ENCODE measurements at regions not wholly inside any gene's neighbourhood (a gene's known extent, or its start where the extent isn't known, plus 50 kb on each side); places are given as distances from the start of the nearest gene placed in this dataset.

DNA sequence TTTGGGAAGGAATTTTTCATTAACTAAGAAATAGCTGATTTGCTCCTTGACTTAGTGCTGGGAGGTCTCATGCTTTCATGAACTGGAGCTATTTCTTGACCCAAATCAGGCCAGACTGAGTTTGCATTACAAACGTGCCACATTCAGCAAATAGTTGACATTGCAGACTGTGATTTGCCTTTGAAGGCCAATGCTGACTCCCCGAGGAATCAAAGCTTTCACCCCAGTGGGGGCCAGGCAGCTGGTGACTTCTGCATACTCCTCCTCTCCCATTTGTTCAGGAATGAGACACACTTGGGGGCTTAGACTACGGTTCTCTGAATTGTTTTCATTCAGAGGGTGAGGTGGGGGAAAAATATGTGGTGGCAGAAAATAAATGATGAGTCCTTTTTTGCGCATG lies 111.0 kb upstream of the JAZF1 start:
- FAIRE-seq = no peak

DNA sequence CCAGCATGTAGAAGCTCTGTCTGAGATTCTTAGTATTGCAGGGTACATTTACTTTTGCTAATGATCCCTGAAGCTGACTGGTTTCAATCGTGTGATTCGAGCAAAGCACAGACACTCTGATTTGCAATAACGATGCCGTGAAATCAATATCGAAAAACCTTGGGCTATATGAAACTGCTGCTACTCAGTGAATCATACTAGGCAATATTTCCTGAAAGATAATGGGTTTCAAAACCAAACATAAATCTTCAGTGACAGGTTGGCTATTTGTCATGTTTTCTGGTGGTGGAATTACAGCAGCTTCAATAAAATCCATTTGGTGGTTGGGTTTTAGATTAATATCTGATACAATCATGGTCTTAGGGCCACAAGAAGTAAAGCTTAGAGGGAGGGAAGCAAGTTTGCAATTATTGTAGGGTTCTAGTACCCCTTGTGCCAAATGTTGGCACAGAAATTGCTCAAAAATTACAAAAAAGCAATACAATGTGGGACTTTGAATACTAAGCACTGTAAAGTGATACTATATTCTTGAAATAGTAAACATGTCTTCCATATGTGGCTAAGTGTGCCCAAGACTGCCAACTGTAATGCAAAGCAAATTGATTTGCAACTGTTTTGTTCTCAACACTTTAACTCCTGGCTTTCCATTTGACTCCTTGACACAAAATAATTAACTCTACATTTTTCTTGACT lies 112.4 kb upstream of the JAZF1 start:
- DNase-seq (ENCODE audit: extremely low spot score, insufficient read length, low read depth) = no peak
- FAIRE-seq = peak; percentile 12

More for the DNA sequence above, 111.0 kb upstream of the JAZF1 start:
- no peak for DNase-seq (ENCODE audit: extremely low spot score, insufficient read length, low read depth)

DNA sequence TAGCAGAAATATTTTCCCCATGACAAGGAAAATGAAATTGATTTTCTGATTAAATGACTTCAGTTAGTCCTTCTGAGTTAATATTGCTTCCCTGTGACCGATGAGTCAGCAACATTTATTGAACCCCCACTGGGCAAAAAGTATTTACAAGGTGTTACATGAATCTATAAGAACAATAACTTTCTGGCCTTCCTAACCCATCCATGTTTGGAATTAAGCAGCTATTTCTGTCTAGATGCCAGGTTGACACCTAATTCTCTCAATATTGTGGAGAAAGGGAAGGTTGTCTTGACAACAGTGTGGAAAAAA lies 112.9 kb upstream of the JAZF1 start:
- no peak for FAIRE-seq
- DNase-seq (ENCODE audit: extremely low spot score, insufficient read length, low read depth) = no peak

DNA sequence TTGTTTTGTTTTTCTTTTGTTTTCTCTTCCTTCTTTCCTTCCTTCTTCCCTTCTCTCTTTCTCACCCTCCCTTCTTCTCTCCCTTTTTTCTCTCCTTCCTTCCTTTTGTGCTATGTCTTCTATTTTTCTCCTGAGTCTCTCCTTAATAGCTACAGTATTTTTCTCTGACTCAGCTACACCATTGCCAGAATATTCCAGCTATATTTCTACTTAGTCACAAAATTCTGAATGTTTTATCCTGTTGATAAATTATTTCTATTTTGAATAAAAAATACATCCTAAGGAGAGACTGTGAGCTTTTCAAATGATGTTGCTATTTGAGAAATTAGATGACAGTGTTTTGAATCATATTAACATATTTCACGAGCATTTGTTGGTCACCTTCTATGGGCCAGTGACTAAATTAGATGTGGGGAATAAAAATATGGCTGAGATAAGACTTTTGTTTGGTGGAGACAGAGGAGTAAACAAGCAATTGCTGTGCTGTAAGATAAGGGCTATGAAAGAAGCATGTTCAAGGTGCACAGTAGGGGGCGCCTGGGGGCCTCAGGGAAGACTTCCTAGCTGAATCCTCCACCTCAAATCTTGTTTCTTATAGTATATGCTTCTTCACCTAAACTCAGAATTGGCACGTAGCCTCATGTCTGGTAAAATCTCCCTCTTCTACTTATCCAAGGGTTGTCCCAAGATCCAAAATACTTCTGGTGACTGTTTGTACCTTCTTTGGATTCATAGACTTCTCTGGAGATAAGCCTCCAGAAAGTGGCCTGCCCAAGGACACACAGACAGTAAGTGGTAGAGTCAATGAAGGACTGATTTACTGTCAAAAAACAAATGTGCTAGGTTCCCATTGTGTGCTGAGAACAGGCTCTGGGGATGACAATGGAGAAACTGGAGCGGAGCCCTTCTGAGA lies 115.5 kb upstream of the CREB5 start:
- DNase-seq (ENCODE audit: extremely low spot score, insufficient read length, low read depth) = no peak
- no peak for FAIRE-seq

DNA sequence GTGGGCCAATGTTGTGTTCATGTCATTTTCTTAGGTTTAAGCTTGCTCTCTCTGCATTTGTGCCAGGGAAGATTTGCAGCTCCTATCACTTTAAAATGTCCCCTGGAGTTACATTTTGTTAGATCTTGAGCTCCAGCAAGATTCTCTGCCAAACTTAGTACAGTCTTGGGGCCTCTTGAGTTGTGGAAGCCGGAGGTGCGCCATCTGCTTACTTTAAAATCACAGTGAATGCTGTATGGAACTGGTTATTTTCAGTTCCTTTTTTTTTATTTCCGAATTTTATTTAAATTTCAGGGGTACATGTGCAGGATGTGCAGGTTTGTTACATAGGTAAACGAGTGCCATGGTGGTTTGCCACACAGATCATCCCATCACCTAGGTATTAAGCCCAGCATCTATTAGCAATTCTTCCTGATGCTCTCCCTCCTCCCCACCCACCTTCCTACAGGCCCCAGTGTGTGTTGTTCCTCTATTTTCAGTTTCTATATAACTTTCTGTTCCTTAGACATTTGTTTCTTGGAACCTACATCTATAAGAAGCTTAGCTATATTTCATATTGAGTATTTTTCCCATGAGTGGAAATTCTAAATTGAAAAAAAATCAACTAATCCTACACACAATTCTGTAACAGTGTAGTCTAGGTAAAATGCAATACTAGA lies 114.4 kb upstream of the CREB5 start:
- DNase-seq (ENCODE audit: extremely low spot score, insufficient read length, low read depth) (no peak), FAIRE-seq (no peak)

DNA sequence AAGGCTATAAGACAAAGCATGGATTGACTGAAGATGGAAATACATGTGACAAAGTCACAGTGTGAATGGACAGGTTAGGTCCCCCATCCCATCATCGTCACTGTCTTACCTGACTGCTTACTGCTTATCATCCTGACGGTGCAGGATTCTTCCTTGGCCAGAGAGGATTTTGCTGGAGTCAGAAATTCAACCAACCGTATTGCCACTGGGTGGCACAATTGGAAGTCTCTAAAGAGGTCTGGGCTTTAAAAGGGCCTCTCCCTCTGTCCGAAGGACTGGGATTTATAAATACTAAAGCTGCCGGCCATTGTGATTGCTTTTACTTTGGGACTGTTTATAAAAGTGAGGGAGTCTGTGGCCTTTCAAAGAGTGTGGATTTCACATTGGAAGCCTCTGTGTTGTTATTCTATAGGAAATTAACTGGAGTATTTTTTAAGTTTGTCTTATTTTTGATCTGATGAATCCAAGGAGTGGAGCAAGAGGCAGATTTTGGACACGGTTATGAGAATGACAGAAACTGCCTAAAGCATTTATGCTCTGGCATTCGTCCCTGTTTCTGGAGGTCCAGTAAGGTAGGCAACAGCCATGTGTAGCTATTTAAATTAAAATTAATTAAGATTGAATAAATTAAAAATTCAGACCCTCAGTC lies 113.3 kb upstream of the CREB5 start:
- DNase-seq (ENCODE audit: extremely low spot score, insufficient read length, low read depth) = no peak
- no peak for FAIRE-seq

DNA sequence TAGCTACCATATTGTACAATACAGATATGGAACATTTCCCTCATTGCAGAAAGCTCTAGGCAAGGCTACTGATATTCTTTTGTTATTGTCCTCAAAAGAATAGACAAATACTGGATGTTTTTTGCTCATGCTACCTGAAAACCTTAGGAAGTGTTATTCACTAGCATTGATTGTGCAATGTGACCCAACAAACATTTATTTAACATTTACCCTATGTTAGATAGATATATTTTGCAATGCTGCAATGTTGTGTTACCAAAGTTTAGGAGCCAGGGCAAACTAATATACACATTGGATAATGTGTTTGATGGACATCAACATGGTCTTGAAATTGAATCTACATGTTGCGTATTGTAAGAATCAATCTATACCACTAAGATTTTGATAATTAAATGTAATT lies 112.8 kb upstream of the CREB5 start:
- no peak for FAIRE-seq
- no peak for DNase-seq (ENCODE audit: extremely low spot score, insufficient read length, low read depth)

DNA sequence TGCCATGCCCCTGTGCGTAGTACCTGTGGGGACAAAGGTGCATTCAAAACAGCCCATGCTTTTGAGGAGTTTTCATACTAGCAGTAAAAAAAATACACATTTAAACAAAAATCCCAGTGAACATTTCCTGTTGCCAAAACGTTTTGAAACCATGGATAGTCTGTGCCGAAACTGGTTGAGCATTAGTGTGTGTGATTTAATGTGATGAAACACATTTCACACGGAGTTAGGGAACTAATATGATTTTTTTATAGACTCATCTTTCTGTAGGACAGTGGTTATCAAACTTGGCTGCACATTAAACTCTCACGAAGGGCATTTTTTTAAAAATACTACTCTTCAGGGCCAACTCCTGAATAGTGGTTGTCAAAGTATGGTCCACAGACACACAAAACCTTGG lies 111.8 kb upstream of the CREB5 start:
- DNase-seq (ENCODE audit: extremely low spot score, insufficient read length, low read depth) (no peak), FAIRE-seq (no peak)

DNA sequence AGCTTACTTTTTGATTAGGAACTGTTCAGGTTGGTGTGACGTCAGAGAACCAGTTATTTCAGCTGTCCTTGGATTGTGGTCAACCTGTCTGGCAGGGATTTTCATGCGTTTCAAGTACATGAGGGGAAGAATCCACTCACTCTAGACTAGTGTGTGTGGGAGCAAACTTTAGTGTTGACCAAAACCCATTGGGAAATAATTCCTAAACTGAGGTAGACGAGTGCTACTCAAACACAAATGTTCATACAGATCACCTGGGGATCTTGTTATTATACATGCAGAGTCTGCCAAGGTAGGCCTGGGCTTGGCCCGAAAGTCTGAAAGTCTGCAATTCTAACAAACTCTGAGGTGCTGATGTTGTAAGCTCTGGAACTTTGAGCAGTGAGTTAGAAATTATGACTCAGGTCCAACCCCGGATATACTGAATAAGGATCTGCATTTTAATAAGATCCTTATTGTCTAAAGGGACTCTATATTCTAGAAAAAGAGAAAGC lies 111.1 kb upstream of the CREB5 start:
- FAIRE-seq (no peak), DNase-seq (ENCODE audit: extremely low spot score, insufficient read length, low read depth) (no peak)

DNA sequence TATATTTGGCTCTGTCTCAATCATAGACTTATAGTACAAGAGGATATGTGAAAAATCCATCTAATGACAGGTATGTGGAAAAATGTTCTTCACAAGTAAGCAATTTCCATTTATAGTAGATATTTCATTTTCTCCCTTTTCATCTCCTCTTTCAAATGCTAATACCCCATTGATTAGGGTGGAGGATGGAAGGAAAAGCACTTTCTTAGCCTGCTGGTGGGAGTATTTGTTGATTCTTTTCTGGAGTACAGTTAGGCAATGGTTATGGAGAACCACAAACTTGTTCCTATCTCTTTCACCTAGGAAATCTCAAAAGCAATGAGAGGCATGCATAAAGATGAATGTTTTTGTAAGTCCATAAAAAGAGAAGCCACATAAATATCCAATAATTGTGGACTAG lies 108.0 kb upstream of the CREB5 start:
- DNase-seq (ENCODE audit: extremely low spot score, insufficient read length, low read depth) = no peak
- FAIRE-seq = no peak

DNA sequence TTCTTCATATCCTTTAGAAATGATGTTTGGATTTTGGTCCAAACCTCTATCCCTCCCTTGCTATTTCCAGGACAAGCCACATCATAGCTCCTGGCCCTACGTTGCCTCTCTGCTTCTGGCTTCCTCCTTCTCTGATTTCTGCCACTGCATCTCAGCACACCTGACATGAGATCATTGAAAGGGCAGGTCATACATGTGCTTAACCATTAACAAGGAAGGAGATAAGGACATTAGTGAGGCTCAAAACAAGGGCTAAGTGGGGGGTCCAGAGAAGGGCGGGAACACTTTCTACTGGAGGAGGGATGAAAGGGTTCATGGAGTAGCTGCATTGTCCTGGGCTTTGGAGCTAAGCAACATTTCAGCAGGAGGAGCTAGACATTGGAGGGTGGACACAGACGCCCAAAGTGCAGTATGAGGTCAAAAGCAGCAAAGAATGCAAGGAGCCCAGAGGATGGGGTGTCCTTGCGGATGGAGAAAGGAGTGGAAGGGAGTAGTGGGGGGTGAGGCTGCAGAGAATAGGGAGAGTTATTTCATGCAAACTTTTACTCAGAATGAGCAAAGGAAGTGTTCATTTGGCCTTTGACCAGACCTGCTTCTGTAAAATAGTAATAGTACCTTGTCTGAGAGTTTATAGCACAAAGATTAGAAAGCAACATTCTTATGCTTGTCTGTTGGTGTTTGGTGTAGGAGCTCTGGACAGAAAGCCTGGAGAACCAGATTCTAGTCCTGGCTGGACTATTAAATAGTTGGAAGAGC lies 102.4 kb upstream of the CREB5 start:
- DNase-seq (ENCODE audit: extremely low spot score, insufficient read length, low read depth) = no peak
- no peak for FAIRE-seq

DNA sequence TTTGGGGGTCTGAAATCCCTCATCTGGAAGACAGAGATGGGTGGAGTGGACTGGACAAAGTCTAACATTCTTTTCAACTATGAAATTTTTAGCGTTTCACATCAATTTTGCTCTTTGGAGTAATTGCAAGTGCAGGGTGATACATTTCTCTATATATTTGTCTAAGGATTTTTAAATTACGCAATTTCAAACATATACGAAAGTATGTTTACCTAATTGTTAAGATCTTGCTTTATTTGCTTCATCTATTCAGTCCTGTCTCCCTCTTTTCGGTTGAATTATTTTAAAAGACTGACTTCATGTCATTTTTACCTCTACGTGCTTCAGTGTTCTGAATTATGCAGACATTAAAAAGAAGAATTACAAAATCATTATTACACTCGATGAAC lies 101.9 kb upstream of the CREB5 start:
- DNase-seq (ENCODE audit: extremely low spot score, insufficient read length, low read depth) (no peak), FAIRE-seq (no peak)

DNA sequence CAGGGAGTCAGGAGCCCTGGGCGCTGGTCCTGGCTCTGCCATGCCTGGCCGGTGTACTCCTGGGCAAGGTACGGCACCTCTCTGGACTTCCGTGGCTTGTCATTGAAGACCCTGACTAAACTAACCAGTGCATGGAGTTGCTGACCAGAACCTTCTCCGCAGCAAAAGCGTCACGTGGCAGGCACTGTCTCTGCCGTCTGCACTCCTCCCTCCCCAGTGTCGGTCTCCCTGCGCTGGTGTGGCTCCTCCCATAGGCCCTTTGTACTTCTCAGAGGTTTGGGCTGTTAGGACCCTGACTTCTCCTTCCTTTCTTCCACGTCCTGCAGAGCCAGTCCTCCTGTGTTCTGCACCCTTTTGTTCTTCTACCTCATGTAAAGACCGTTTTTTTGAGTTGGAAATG lies 100.6 kb upstream of the CREB5 start:
- FAIRE-seq = no peak
- no peak for DNase-seq (ENCODE audit: extremely low spot score, insufficient read length, low read depth)

DNA sequence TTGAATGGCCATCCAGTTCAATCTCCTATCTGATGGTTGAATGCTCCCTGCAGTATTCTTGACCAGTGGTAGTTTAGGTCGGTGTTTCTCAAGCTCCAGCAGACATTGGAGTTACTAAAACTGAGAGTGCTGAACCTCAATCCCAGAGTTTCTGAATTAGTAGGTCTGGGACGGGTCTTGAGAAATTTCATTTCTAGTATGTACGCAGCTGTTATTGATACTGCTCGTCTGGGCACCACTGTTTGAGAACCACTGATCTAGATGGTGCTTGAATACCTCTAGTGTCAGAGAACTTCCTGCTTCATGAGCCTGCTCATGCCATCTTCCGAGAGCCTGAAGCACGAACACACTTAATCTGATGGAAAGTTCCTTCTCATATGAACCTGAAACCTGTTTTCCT lies 99.4 kb upstream of the CREB5 start:
- DNase-seq (ENCODE audit: extremely low spot score, insufficient read length, low read depth) (no peak), FAIRE-seq (no peak)

DNA sequence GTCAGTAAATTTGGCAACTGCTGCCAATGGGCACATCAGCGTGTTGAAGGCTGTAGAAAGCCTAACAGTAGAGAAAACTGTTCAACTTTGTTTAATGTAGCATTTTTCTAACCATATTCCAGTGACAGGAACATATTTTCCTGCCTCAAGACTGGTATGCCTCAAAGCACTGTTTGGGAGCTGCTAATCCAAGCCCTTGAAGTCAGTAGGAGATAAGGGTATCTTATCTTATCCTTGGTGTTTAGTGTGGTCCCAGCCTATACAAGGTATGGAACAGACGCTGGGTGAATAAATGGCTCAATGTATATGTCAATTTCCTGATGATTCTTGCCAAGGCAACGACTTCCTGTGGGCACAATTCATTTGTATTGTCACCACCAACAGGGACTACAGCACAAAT lies 97.5 kb upstream of the CREB5 start:
- no peak for FAIRE-seq
- DNase-seq (ENCODE audit: extremely low spot score, insufficient read length, low read depth) = no peak

DNA sequence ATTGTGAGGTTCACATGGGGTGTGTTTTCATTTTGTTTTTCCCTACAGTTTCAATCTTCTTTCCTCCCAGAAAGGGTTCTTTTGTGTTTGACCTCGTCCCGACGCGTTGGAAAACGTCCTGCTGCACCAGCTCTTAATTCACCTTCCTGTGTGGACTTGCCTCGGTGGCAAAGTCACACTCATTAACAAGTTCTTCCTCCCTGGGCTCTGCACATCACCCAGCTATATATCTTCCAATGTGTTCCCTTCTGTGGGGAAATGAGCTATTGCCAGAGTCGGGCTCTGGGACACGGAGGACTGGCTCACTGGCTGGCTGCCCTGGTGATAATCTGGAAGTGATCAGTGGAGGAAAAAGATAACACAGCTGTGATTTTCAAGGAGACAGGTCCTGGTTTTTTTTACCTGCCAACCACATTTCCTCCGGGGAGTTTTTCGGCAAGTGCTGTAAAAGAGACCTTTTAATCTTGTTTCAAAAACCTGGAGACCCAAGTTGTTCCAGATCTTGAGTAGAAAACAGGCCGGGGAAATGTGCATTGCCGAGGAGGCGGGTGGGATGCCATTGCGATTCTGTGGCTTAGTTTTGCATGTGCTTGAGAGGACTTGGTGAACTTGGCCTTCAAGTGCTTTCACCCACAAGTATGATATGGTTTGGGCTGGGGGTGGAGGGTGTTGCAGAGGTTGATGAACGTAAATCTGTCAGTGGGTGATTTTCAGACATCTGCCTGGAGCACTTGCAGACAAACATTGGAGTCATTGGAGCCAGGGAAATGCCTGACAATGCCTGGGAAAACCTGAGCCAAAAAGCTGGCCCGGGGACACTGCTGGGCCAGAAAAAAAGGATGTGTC lies 96.5 kb upstream of the CREB5 start:
- no peak for FAIRE-seq
- DNase-seq (ENCODE audit: extremely low spot score, insufficient read length, low read depth) = no peak

DNA sequence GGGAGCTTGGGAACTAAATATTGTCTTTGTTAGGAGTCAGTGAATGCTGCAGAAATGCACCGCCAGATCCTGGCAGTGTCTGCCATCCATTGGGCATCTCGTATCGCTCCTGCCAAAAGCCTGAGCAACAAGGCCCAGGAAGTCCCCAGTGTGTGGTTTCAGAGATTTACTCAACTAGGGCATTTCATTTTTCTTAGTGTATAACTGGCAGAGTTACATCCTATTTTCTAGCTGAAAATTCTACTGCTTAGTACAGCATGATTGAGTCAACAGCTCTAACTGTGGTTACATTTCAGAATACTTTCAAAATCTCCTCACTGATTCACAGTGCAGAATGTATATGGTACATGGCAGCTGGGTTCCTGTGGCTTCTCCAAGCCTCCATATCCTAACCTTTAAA lies 95.8 kb upstream of the CREB5 start:
- no peak for FAIRE-seq
- no peak for DNase-seq (ENCODE audit: extremely low spot score, insufficient read length, low read depth)

DNA sequence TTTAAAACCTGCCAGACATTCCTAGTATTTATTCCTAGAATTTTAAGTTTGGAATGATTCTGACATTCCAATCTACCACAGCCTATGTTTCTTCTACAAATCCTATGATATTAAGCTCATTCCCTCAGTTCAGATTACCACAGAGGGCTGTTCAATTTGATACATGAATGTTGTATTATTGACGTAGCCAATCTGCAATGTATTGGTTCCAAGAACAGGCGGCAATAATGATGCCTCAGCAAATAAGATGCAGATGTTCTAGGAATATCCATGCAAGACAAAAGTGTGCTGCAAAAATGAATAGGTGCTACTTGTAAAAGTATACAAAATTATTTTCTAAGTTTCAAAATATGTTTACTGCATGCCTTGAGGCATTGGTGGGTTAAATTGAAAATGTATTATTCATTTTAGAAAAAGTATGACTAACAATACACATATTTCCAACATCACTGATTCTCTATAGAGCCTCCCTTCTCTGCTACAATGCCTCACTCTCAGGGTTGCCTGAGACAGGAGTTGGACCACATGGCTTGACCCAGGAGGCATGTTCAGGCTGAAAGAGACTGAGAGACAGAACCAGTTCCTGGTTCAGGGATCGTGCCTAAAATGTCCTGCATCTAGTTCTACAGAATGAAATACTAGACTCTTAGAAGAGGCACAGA lies 94.1 kb upstream of the CREB5 start:
- DNase-seq (ENCODE audit: extremely low spot score, insufficient read length, low read depth) (no peak), FAIRE-seq (no peak)

DNA sequence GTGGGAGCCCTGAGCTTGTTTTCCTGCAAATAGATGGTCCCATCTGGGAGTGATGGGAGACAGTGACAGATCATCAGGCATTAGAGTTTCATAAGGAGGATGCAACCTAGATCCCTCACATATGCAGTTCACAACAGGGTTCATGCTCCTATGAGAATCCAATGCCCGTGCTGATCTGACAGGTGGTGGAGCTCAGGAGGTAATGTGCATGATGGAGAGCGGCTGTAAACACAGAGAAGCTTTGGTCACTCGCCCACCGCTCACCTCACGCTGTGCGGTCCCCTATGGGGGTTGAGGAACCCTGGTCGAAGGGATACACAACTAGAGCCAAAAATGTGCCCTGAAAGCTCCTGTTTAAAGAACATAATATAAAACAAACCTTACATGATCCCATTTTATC lies 88.5 kb upstream of the CREB5 start:
- FAIRE-seq (no peak), DNase-seq (ENCODE audit: extremely low spot score, insufficient read length, low read depth) (no peak)
